GM18858 (cell line): ENCODE measurements at regions not wholly inside any gene's neighbourhood (a gene's known extent, or its start where the extent isn't known, plus 50 kb on each side); places are given as distances from the start of the nearest gene placed in this dataset.
A peak's percentile ranks its signal among the peaks of the same experiment; 100 is the strongest.

Experiments used
- ATAC-seq: cut with Tn5 transposase; IDR thresholded peaks from one replicate; pipeline ENCODE4 v1.9.1; 2021; ENCODE audit not compliant: unreplicated experiment

DNA sequence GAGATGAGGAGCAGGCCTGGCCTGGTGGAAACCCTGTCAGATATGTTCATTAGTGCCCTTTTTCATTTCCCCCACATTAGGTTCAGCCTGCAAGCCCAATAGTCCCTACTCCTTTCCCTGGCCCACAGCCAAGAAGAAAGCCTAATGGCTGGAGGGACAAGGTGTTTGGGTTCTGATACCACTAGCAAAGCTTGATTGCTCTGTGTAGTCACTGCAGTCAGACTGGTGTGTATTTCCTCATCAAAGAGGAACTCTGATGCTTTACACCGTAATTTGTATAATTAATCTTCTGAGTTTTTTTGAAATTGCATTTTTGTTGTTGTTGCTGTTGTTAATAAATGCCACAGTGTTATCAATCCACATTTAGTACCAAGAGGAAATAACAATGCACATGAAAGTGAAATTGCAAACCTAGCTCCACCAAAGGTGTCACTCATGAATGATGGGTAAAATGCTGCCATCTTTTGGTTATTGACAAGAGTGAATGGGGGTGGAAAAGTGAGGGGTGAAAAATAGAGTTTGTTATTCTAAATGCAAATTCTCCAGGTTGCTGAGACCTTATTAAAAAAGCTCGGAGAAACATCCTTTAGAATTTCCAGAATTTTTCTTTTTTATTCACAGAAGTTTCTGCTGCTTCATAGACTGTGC is 320.2 kb upstream of the POU3F2 start:
- ATAC-seq, result peak; percentile 55

GRCh38 chr6:98514796-98515195 is 319.6 kb upstream of the POU3F2 start:
- no peak for ATAC-seq

DNA sequence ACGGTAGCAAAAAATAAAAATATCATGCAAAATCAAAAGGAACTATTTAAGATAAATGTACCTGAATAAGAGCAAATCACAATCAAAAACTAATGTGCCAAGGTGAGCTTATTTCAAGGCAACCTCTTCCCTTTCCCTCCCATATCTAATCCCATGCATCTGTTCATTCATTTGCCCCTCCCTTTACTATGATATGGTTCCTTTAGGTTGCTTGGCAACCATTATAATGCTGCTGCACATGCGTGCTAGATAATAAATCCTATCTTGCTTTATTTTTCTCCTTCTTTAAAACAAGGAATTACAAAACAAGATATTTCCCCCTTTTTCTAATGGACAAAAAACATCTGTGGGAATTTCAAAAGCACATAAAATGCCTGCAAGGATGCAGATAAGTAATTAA is 318.2 kb upstream of the POU3F2 start:
- no peak for ATAC-seq

DNA sequence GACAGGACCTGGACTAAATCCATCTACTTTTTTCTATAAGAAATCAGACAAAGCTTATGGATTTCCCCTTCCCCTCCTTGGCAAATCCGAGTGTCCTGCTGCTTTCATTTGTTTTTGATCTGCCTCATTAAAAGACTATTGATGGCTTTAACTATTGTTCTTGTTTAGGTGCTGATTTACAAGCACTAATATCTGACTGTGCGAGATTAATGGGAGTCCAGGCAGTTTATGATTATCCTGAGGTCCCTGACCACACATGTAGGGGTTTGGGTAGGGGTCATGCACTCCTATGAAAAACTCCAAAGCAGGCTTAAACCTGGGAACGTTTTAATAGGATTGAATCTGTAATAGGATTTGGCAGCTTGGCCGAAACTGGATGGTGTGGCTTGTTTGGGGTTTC is 317.5 kb upstream of the POU3F2 start:
- no peak for ATAC-seq

DNA sequence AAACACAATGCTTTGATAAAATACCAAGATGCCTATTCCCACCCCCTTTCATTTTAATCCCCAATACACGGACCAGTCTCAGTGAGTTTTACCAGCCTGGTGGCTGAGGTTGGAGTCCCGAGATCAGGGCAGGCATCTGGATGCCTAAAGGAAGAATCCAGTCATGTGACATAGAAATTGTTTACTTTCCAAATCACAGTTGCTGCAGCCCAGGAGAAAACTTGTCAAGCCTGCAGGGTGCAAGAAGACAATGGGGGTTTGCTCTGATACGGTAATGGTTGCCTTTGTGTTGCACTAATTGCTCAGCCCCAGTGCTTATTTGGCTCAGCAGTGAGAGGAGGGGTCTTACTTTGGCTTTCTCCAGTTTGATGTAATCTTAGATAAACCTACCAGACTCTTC is 308.5 kb upstream of the POU3F2 start:
- ATAC-seq, result no peak

DNA sequence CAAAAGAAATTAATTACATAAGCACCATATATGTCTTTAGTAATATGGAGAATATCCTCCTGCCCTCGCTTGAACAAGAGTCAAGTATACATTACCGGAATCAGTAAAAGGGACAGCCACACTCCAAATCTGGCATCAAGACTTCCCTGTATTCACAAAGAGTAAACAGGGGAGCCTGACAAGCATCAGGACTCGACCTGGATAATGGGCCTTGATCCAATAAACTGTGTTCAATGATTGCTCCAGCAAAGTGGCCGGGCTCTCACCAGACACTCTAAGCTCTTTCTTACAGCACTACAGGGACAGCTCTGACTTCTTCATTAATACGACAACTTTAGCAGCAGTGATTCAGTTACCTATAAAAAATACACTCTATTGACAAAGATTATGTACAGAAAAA is 307.9 kb upstream of the POU3F2 start:
- no peak for ATAC-seq

- ATAC-seq, result no peak
These were observed 305.0 kb upstream of the POU3F2 start for GRCh38 chr6:98529364-98529763.

DNA sequence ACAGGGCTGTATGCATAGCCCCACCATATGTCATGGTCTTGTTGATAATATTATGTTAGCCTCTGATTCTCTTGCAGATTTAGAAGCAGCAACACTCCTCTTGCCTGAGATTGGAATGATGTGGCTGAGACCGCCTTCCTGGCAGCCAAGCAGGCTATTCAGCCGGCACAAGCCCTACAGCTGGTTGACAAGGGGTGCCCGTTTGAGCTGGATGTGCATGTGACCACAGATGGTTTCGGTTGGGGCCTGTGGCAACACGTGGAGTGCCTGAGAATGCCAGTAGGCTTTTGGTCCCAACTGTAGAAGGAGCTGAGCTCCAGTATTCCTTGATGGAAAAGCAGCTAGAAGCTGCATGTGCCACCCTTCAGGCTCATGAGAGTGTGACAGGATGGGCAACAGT is 303.6 kb upstream of the POU3F2 start:
- no peak for ATAC-seq

- no peak for ATAC-seq
These were observed 302.4 kb upstream of the POU3F2 start for GRCh38 chr6:98532004-98532403.

GRCh38 chr6:98539741-98540140 is 294.6 kb upstream of the POU3F2 start:
- ATAC-seq, result peak; percentile 66

DNA sequence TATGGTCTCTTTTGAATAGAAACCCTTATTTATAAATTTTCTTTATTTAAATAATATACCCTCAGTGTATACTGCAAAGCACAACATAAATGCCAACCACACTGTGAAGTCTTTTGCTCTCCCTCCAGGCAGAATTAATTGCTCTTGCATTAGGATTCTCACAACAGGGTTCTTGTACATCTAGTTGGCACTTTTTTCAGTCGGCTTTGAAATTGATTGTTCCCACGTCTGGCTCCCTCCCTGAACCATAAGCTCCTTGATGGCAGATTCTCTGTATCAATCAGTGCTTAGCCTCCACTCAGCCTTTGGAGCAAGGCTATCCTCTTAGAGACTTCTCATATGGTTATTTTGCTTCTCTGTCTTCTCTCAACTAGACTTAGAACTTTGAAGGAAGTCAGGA is 288.0 kb upstream of the POU3F2 start:
- ATAC-seq, result no peak

DNA sequence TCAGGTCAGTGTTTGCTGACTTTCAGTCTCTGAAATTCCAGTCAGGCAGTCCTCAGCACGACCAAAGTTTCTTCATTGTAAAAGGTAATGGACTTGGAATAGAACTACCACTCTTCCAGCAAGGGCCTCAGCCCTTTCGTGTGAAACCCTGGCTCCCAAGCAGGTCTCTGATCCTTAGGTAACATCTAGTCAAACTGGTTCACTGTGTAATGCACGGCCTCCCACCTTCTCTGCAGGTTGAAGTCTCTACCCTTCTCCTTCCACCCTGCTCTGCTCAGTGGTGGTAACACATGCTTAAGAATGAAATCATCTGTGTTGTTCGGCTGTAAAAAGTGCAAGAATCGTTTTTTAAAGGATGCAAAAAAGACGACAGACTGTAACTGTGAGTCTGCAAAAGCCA is 287.2 kb upstream of the POU3F2 start:
- no peak for ATAC-seq

- no peak for ATAC-seq
These were observed 286.7 kb upstream of the POU3F2 start for GRCh38 chr6:98547634-98548033.

GRCh38 chr6:98548301-98548700 is 286.1 kb upstream of the POU3F2 start:
- ATAC-seq, result no peak

- no peak for ATAC-seq
These were observed 274.0 kb upstream of the POU3F2 start for GRCh38 chr6:98560418-98560817.

- ATAC-seq, result no peak
These were observed 273.5 kb upstream of the POU3F2 start for GRCh38 chr6:98560841-98561240.

DNA sequence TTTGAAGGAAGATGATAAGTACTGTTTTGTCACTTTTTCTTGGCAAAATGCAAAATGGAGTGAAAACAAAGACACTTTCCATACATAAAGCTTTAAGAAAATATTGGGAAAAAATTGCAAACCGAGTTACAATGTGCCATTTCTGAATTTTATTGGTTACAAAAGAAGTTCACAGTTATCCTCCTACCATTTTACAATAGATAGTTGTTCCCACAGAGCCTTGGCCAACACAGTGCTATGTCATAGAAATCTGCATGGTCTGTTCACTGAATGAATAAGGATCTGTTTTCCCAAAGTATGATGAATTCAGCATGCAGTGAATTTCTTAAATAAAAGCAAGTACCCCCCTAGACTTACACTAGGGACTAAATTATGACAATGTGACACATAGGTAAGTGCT is 268.2 kb upstream of the POU3F2 start:
- ATAC-seq, result no peak

DNA sequence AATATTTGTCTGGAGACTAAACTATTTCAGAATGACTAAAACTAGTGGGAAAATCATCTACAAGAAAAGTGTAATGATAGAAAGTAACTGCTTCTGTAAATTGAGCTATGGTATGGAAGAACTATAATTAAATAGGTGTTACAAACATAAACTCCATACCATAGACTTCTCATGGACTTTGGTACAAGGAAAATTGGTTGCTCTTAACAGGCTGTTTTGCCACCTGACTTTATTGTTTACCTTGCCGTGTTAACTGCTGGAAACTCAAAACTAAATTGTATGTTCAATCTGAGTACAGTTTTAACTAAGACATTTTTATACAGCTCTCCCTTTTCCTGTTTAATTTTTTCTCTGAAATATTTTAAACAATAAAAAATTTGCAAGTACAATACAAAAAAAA is 261.8 kb upstream of the POU3F2 start:
- ATAC-seq, result no peak

- ATAC-seq, result no peak
These were observed 259.4 kb upstream of the POU3F2 start for GRCh38 chr6:98574984-98575383.

DNA sequence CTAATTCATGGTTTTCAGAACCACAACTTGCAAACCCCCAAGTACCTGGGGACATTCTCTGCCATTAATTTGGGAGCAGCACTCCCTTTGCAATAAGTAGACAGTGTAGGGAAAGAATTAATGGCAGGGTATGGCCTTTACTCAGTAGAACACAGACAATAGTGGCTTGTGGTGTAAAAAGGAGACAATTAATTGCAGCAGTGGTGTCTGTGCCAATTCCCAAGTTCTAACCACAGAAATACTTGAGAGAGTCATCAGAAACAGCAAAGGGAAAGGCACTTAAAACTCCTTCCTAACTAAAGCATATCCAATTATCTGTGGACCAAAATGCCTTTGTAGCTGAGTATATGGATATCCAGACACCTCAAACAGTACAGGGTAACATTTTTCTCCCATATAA is 257.6 kb upstream of the POU3F2 start:
- no peak for ATAC-seq

- ATAC-seq, result no peak
These were observed 256.4 kb upstream of the POU3F2 start for GRCh38 chr6:98578016-98578415.

DNA sequence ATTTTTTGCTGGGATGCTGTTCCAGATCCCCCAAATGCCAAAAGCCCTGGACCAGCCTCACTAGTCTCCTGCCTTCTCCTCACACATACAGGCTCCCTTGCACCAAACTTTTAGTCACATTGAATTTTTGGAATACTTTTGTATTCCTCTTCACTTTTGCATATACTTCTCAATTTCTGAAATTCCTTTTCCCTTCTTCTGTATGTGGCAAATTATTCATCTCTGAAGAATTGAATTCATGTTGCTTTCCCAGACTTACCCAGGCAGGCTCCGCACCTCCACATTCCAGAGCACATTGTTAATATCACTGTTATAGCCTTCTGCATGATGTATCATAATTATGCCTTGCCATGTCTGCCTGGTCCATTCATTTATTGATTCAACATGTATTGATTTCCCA is 255.3 kb upstream of the POU3F2 start:
- no peak for ATAC-seq

DNA sequence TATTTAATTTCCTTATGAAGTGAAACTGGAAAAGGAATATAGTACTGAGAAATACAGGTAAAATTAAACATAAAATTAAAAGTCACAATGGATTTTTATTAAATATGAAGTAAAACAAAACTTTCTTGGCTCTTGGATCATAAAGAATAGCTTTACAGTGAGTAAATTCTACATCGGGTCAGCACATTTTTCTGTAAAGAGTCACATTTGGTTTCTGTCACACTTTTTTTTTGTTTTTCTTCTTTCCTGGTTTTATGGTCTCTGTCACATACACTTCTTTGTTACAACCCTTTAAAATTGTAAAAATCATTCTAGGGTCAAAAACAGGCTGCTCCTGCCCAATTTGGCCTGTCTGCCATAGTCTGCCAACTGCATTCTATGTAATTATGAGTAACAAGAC is 254.4 kb upstream of the POU3F2 start:
- no peak for ATAC-seq

DNA sequence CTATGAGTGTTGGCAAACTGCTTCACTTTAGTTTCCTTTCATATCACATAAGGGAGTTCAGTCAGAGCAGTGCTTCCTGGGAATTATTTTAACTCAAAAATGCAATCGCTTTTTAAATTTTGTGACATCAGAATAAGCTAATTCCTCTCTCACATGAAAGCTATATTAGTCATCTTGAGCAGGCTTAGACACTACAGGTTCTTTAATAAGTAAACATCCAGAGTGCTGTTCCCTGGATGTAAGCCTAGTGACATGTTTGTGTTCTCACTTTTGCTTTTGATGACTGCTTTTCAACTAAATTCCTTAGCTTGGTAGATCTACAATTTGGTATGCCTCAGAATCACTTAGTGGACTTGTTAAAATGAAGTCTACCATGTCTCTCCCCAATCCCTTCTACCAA is 252.7 kb upstream of the POU3F2 start:
- no peak for ATAC-seq
